OCI-LY7 (cell line): ENCODE measurements at regions not wholly inside any gene's neighbourhood (a gene's known extent, or its start where the extent isn't known, plus 50 kb on each side); places are given as distances from the start of the nearest gene placed in this dataset.

ENCODE experiments used
- EZH2phosphoT487 ChIP-seq: fragments of 200-600 bp; sonication (generic); IDR thresholded peaks from 2 replicates; pipeline ENCODE4 v1.6.1; 2018; ENCODE audit warnings: low read depth, borderline replicate concordance, mild to moderate bottlenecking, mixed run types, antibody characterized with exemption, low read length, moderate library complexity, mixed read lengths
- TF ChIP-seq, protein P1 (sequence below): fragments of 200-600 bp; sonication (generic); conservative IDR thresholded peaks from 2 replicates; pipeline ENCODE4 v1.5.1; 2014; ENCODE audit warnings: mild to moderate bottlenecking, antibody characterized with exemption, low read length, moderate library complexity, mixed read lengths

DNA sequence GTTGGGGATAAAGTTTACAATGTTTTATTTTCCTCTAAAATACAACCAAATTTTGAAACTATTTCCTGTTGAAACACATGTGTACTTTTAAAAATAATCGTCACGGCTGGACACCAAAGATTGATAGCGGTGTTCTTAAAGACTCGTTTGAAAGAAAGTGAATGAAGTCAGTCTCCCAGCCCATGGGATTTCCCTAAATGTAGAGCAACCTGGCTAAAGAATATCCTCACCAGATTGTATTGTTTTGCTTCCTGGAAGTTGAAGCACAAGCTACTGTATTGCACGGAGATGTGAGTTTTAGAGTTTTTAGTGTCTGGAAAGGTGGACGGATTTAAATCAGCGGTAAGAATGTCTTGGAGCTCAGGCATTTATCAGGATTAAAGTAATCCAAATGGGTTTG, 189.5 kb downstream of the THBS2 start:
- TF ChIP-seq, protein P1, sequence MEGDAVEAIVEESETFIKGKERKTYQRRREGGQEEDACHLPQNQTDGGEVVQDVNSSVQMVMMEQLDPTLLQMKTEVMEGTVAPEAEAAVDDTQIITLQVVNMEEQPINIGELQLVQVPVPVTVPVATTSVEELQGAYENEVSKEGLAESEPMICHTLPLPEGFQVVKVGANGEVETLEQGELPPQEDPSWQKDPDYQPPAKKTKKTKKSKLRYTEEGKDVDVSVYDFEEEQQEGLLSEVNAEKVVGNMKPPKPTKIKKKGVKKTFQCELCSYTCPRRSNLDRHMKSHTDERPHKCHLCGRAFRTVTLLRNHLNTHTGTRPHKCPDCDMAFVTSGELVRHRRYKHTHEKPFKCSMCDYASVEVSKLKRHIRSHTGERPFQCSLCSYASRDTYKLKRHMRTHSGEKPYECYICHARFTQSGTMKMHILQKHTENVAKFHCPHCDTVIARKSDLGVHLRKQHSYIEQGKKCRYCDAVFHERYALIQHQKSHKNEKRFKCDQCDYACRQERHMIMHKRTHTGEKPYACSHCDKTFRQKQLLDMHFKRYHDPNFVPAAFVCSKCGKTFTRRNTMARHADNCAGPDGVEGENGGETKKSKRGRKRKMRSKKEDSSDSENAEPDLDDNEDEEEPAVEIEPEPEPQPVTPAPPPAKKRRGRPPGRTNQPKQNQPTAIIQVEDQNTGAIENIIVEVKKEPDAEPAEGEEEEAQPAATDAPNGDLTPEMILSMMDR = no peak
- no peak for TF ChIP-seq EZH2phosphoT487
